Stimulated activated memory B cell treated with anti-CD40 and anti-IgM and Interleukin-4, amounts not matched to agents 10 μg/mL and 1 μg/mL and 100 μg/mL, for 72 hours (primary cell): ENCODE measurements at regions not wholly inside any gene's neighbourhood (a gene's known extent, or its start where the extent isn't known, plus 50 kb on each side); places are given as distances from the start of the nearest gene placed in this dataset.

Experiments used
- ATAC-seq: fragments of 150-1000 bp; cut with Tn5 transposase; 2 replicates; pipeline ENCODE4 v1.10.0; 2021
- H3K27ac Mint-ChIP-seq: one replicate; pipeline ENCODE4 v1.8.0; 2022; ENCODE audit warnings: mild to moderate bottlenecking, mixed read lengths
- H3K27me3 Mint-ChIP-seq: one replicate; pipeline ENCODE4 v1.8.0; 2022; ENCODE audit warnings: mixed read lengths
- H3K36me3 Mint-ChIP-seq: one replicate; pipeline ENCODE4 v1.8.0; 2022; ENCODE audit warnings: mixed read lengths
- H3K4me1 Mint-ChIP-seq: one replicate; pipeline ENCODE4 v1.8.0; 2022; ENCODE audit warnings: mixed read lengths
- H3K4me3 Mint-ChIP-seq: one replicate; pipeline ENCODE4 v1.8.0; 2022; ENCODE audit warnings: mild to moderate bottlenecking, moderate library complexity, mixed read lengths
- H3K9me3 Mint-ChIP-seq: one replicate; pipeline ENCODE4 v1.8.0; 2022; ENCODE audit warnings: mixed read lengths

DNA sequence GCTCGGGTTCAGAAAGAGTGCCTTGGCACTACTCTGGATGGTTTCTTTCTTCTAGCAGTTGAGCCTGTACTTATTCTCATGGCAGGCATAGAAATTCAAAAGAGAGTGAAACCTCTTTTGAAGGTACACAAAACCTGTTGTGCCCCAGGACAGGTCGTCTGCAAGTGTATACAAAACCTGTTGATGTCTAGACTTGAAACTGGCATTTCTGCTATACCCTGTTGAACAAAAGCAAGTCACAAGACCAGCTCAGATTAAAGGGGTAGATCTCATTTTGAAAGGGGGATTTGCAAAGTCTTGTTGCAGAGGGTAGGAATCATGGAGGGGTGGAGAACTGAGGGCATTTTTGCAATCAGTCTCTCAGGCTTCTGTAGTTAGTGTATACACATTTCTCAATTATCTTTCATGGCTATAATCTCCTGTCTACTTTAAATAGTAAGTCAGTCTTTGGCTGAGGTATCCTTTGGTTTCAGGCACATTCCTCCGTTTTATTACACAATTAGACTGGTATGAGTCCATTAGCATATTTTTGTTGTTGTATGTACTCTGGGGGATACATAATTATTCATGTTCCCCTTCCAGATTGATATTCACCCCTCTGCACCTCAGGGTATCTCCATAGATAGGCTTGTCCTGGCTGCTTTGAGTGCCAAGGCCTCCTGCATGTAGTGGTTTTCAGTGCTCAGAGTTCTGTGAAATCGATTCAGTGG, 251.4 kb downstream of the DTHD1 start:
- ATAC-seq = no peak
- H3K4me1 Mint-ChIP-seq = no peaks in the 10 kb centered on the region

DNA sequence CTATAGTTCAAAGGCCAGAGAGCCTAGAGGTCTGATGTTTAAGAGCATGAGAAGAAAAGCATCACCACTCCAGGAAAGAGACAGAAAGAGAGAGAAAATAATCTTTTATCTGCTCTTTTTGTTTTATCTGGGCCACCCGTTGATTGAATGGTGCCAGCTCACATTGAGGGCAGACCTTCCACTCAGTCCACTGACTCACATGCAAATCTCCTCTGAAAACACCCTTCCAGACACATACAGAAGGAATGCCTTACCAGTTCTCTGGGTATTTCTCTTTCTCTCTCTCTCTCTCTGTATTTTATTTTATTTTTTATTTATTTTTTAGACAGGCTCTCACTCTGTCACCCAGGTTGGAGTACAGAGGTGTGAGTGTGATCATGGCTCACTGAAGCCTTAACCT, 252.5 kb downstream of the DTHD1 start:
- Mint-ChIP-seq H3K9me3 (peaks cover 7% of the 10 kb centered on the region), H3K4me1 (no peaks in the 10 kb centered on the region), H3K27me3 (no peaks in the 10 kb centered on the region), H3K27ac (no peak overlapping the region), H3K4me3 (no peak overlapping the region), H3K36me3 (no peaks in the 10 kb centered on the region)
- peak; percentile 12 for ATAC-seq

More for the DNA sequence above, 251.4 kb downstream of the DTHD1 start:
- H3K4me3 Mint-ChIP-seq = no peak overlapping the region
- no peak overlapping the region for H3K27ac Mint-ChIP-seq
- H3K27me3 Mint-ChIP-seq = no peaks in the 10 kb centered on the region
- peaks cover 11% of the 10 kb centered on the region for H3K9me3 Mint-ChIP-seq
- no peaks in the 10 kb centered on the region for H3K36me3 Mint-ChIP-seq

- no peaks in the 10 kb centered on the region for H3K9me3 Mint-ChIP-seq
- H3K4me3 Mint-ChIP-seq = no peak overlapping the region
- ATAC-seq = no peak
- no peaks in the 10 kb centered on the region for H3K36me3 Mint-ChIP-seq
- no peak overlapping the region for H3K27ac Mint-ChIP-seq
- H3K27me3 Mint-ChIP-seq = no peaks in the 10 kb centered on the region
- H3K4me1 Mint-ChIP-seq = no peaks in the 10 kb centered on the region
These were observed 266.0 kb downstream of the DTHD1 start for GRCh38 chr4:36547383-36547782.

GRCh38 chr4:36549252-36549651, 267.8 kb downstream of the DTHD1 start:
- H3K36me3 Mint-ChIP-seq = no peaks in the 10 kb centered on the region
- no peaks in the 10 kb centered on the region for H3K27me3 Mint-ChIP-seq
- no peak overlapping the region for H3K4me3 Mint-ChIP-seq
- ATAC-seq = no peak
- H3K27ac Mint-ChIP-seq = no peak overlapping the region
- no peaks in the 10 kb centered on the region for H3K4me1 Mint-ChIP-seq
- H3K9me3 Mint-ChIP-seq = no peaks in the 10 kb centered on the region

DNA sequence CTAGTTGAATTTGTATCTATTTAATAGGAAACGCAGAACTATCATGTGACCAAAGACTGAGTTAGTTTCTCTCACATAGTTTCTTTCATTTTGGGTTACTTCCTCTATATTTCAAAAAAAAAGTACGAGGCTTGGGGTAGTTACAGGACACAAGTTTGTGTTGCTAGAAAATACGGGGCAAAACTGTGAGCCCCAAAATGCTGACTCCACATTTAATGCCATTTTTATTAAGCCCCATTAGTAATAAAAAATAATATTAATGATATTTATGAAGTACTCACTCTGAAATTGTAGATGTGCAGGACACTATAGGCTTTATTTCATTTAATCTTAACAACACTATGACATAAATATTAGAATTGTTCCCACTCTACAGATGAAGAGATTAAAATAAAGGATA, 268.6 kb downstream of the DTHD1 start:
- no peaks in the 10 kb centered on the region for H3K4me1 Mint-ChIP-seq
- no peaks in the 10 kb centered on the region for H3K36me3 Mint-ChIP-seq
- H3K9me3 Mint-ChIP-seq = no peaks in the 10 kb centered on the region
- H3K27me3 Mint-ChIP-seq = no peaks in the 10 kb centered on the region
- no peak for ATAC-seq
- H3K27ac Mint-ChIP-seq = no peak overlapping the region
- no peak overlapping the region for H3K4me3 Mint-ChIP-seq

GRCh38 chr4:36551697-36552214, 270.3 kb downstream of the DTHD1 start:
- no peak overlapping the region for H3K27ac Mint-ChIP-seq
- H3K27me3 Mint-ChIP-seq = no peaks in the 10 kb centered on the region
- no peak overlapping the region for H3K4me3 Mint-ChIP-seq

DNA sequence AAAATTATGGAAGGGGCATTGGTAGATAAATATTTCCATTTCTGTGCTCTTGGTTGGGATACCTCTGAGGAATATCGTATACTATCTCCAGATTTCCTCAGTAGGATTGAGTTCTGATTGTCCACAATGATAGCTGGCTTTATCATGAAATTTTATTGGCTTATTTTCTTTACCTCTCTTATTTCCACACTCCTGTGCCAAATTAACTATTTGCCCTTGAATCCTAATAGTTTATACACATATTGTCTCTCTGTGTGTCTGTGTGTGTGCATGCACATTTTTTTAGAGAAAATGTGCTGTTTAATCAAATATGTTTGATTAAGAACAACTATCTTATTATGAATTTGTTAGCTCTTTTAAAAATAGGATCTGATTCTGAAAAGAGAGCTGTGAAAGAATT, 271.6 kb downstream of the DTHD1 start:
- no peak for ATAC-seq
- Mint-ChIP-seq H3K27me3 (peaks cover 9% of the 10 kb centered on the region), H3K36me3 (no peaks in the 10 kb centered on the region), H3K4me1 (no peaks in the 10 kb centered on the region), H3K4me3 (no peak overlapping the region), H3K27ac (no peak overlapping the region), H3K9me3 (no peaks in the 10 kb centered on the region)

More at GRCh38 chr4:36551697-36552214, 270.3 kb downstream of the DTHD1 start:
- no peaks in the 10 kb centered on the region for H3K36me3 Mint-ChIP-seq
- ATAC-seq = no peak
- H3K4me1 Mint-ChIP-seq = no peaks in the 10 kb centered on the region
- H3K9me3 Mint-ChIP-seq = no peaks in the 10 kb centered on the region

GRCh38 chr4:36553453-36553852, 272.0 kb downstream of the DTHD1 start:
- no peak for ATAC-seq
- Mint-ChIP-seq H3K4me1 (no peaks in the 10 kb centered on the region), H3K9me3 (no peaks in the 10 kb centered on the region), H3K36me3 (no peaks in the 10 kb centered on the region), H3K27ac (no peak overlapping the region), H3K4me3 (no peak overlapping the region), H3K27me3 (peaks cover 9% of the 10 kb centered on the region)

GRCh38 chr4:36556984-36557383, 275.6 kb downstream of the DTHD1 start:
- Mint-ChIP-seq H3K27ac (no peak overlapping the region), H3K27me3 (peaks cover 9% of the 10 kb centered on the region), H3K4me3 (no peak overlapping the region), H3K9me3 (no peaks in the 10 kb centered on the region), H3K4me1 (no peaks in the 10 kb centered on the region), H3K36me3 (no peaks in the 10 kb centered on the region)
- no peak for ATAC-seq

DNA sequence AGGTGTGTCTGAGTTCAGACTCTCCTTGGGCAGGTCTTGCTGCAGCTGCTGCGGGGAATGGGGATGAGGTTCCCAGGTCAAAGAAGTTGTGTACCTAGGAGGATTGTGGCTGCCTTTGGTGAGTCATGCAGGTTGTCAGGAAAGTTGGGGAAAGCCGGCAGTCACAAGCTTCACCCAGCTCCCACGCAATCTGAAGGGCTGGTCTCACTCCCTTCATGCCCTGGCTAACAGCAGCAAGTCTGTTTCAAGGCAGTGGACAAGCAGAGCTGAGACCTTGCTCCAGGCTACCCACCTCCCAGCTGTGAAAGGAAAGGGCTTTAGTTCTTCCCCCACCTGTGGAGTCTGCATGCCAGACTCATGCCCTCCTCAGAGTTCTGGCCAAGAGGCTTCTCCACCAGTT, 287.2 kb downstream of the DTHD1 start:
- Mint-ChIP-seq H3K4me3 (no peak overlapping the region), H3K9me3 (peaks cover 5% of the 10 kb centered on the region), H3K27ac (no peak overlapping the region), H3K4me1 (no peaks in the 10 kb centered on the region), H3K36me3 (no peaks in the 10 kb centered on the region), H3K27me3 (peaks cover 38% of the 10 kb centered on the region)
- no peak for ATAC-seq

DNA sequence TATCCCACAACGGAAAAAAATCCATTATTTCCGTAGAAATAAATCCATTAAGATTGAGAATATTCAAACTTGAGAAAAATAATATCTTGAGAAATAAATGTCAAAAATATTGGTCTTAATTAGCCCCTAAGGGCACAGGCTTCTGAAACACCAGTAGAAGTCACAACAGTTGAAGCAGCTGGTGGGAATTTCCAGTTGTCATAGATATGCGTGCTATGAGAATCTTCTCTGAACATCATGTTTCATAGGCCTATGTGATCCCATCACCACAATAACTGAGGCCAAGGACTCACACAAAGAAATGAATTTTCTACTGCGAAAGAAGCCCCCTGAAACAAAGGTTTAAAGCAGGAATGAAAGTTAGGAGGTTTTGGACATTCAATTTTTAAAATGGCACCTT, 292.0 kb downstream of the DTHD1 start:
- Mint-ChIP-seq H3K36me3 (no peaks in the 10 kb centered on the region), H3K27ac (no peak overlapping the region), H3K9me3 (peaks cover 9% of the 10 kb centered on the region), H3K4me3 (no peak overlapping the region), H3K27me3 (peaks cover 19% of the 10 kb centered on the region), H3K4me1 (no peaks in the 10 kb centered on the region)
- ATAC-seq = no peak

- Mint-ChIP-seq H3K9me3 (peaks cover 9% of the 10 kb centered on the region), H3K4me3 (no peak overlapping the region), H3K36me3 (no peaks in the 10 kb centered on the region), H3K27me3 (peaks cover 5% of the 10 kb centered on the region), H3K27ac (no peak overlapping the region), H3K4me1 (no peaks in the 10 kb centered on the region)
- no peak for ATAC-seq
These were observed 293.4 kb downstream of the DTHD1 start for GRCh38 chr4:36574816-36575215.

DNA sequence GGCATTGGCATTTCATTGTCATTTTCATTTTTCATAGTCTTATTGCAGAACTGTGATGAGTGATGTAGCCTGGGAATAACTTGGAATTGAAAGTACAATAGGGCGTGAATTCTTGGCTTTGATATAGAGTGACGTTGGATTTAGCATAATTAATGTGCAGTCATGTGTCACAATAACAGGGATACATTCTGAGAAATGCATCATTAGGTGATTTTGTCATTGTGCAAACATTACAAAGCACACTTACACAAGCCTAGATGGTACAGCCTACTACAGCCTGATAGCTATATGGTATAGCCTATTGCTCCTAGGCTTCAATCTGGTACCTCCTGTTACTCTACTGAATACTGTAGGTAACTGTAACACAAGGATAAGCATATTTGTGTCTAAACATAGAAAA, 300.8 kb downstream of the DTHD1 start:
- Mint-ChIP-seq H3K4me3 (no peak overlapping the region), H3K27me3 (no peaks in the 10 kb centered on the region), H3K9me3 (peaks cover 9% of the 10 kb centered on the region), H3K36me3 (no peaks in the 10 kb centered on the region), H3K4me1 (no peaks in the 10 kb centered on the region), H3K27ac (no peak overlapping the region)
- no peak for ATAC-seq

DNA sequence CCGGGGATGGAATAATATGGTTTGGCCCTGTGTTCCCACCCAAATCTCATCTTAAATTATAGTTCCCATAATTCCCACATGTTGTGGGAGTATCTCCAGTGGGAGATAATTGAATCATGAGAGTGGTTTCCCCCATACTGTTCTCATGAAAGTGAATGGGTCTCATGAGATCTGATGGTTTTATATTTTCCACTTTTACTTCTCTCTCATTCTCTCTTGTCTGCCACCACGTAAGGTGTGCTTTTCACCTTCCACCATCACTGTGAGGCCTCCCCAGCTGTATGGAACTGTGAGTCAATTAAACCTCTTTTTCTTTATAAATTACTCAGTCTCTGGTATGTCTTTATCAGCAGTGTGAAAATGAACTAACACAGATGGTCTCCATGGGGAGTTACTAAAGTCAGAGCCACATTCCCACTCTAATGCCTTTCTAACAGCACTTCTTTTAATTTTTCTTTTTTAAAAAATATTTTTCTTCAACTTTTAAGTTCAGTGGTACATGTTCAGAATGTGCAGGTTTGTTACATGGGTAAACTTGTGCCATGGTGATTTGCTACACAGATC, 306.6 kb downstream of the DTHD1 start:
- Mint-ChIP-seq H3K9me3 (peaks cover 20% of the 10 kb centered on the region), H3K36me3 (no peaks in the 10 kb centered on the region), H3K27ac (no peak overlapping the region), H3K4me3 (no peak overlapping the region), H3K27me3 (no peaks in the 10 kb centered on the region), H3K4me1 (no peaks in the 10 kb centered on the region)
- ATAC-seq = no peak

DNA sequence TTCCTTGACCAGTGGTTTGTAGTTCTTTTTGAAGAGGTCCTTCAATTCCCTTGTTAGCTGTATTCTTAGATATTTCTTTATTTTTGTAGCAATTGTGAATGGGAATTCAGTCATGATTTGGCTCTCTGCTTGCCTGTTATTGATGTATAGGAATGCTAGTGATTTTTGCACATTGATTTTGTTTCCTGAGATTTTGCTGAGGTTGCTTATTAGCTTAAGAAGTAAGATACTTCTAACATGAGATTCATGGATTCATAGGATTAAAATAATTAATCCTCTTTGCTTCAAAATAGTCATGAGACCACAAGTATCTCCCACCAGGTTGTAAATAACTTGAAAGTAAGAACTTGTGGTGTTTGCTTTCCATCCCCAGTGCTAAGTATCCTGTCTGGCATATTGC, 308.9 kb downstream of the DTHD1 start:
- ATAC-seq = no peak
- no peaks in the 10 kb centered on the region for H3K4me1 Mint-ChIP-seq

DNA sequence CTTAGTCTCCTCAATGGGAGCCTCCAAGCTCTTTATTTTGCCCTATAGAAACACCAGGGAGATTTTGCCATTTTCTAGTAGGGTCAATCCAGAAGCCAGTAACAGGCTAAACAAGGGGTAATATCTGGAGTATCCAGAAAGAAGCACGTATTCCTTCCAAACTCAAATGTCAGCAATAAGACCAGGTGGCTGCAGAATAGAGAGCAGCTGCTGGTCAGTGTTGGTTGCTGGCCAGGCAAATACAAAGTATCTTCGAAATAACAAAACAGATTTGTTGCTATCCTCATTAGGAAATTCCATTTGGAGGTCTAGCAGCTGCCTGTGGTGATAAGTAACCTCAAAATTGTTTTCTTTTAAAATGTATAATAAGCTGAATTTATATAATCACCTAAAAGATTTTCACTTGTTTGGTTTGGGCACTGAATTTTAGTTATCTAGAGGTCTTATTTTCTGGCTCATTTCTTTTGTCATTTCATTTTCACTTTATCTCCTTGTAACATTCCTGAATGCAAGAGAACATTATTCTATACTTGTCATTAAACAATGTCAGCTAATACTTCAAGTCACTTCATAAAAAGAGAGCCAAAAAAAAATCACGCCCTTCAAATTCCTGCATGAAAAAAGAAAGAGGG, 320.6 kb downstream of the DTHD1 start:
- Mint-ChIP-seq H3K9me3 (peaks cover 2% of the 10 kb centered on the region), H3K27me3 (no peaks in the 10 kb centered on the region), H3K27ac (no peak overlapping the region), H3K4me3 (no peak overlapping the region), H3K36me3 (no peaks in the 10 kb centered on the region), H3K4me1 (no peaks in the 10 kb centered on the region)
- ATAC-seq = no peak

More for the DNA sequence above, 308.9 kb downstream of the DTHD1 start:
- no peak overlapping the region for H3K27ac Mint-ChIP-seq
- no peaks in the 10 kb centered on the region for H3K27me3 Mint-ChIP-seq
- H3K36me3 Mint-ChIP-seq = no peaks in the 10 kb centered on the region
- H3K9me3 Mint-ChIP-seq = peaks cover 20% of the 10 kb centered on the region
- no peak overlapping the region for H3K4me3 Mint-ChIP-seq
